DMS153 (cell line): ENCODE measurements at regions not wholly inside any gene's neighbourhood (a gene's known extent, or its start where the extent isn't known, plus 50 kb on each side); places are given as distances from the start of the nearest gene placed in this dataset.
"Not testable (repeated sequence)": the region's sequence is repeated elsewhere in the genome, so short reads cannot be mapped to it uniquely, and the experiment has no call there.

Experiments used
- DNase-seq: peaks from one replicate; lab custom pipeline; 2025; lab: John Stamatoyannopoulos, UW

GRCh38 chrX:40530509-40530908 is 50.3 kb upstream of the ATP6AP2 start:
- no peak for DNase-seq

- no peak for DNase-seq
These were observed 53.2 kb upstream of the ATP6AP2 start for GRCh38 chrX:40527543-40527942.

- no peak for DNase-seq
These were observed 54.4 kb upstream of the ATP6AP2 start for GRCh38 chrX:40526412-40526811.

- not testable (repeated sequence) for DNase-seq
These were observed 54.9 kb upstream of the ATP6AP2 start for GRCh38 chrX:40525901-40526300.

- DNase-seq: no peak
These were observed 56.3 kb upstream of the ATP6AP2 start for GRCh38 chrX:40524423-40524822.

GRCh38 chrX:40523852-40524251 is 56.9 kb upstream of the ATP6AP2 start:
- no peak for DNase-seq

GRCh38 chrX:40521868-40522450 is 58.8 kb upstream of the ATP6AP2 start:
- DNase-seq: no peak

GRCh38 chrX:40514376-40514775 is 66.4 kb upstream of the ATP6AP2 start:
- no peak for DNase-seq

- no peak for DNase-seq
These were observed 66.9 kb upstream of the ATP6AP2 start for GRCh38 chrX:40513835-40514234.

GRCh38 chrX:40513012-40513411 is 67.8 kb upstream of the ATP6AP2 start:
- no peak for DNase-seq

GRCh38 chrX:40511258-40511657 is 69.5 kb upstream of the ATP6AP2 start:
- DNase-seq: no peak

- no peak for DNase-seq
These were observed 72.2 kb upstream of the ATP6AP2 start for GRCh38 chrX:40508560-40508959.

GRCh38 chrX:40506201-40506985 is 74.4 kb upstream of the ATP6AP2 start:
- DNase-seq: no peak

GRCh38 chrX:40504801-40505605 is 75.8 kb upstream of the ATP6AP2 start:
- DNase-seq: no peak

GRCh38 chrX:40503094-40503493 is 77.7 kb upstream of the ATP6AP2 start:
- no peak for DNase-seq

GRCh38 chrX:40502688-40503087 is 78.1 kb upstream of the ATP6AP2 start:
- DNase-seq: no peak

- DNase-seq: no peak
These were observed 79.5 kb upstream of the ATP6AP2 start for GRCh38 chrX:40501164-40501855.

- no peak for DNase-seq
These were observed 84.0 kb upstream of the ATP6AP2 start for GRCh38 chrX:40496728-40497127.

- DNase-seq: no peak
These were observed 85.1 kb upstream of the ATP6AP2 start for GRCh38 chrX:40495659-40496058.

- DNase-seq: no peak
These were observed 86.8 kb upstream of the ATP6AP2 start for GRCh38 chrX:40494005-40494404.

- no peak for DNase-seq
These were observed 92.5 kb upstream of the ATP6AP2 start for GRCh38 chrX:40488296-40488695.

GRCh38 chrX:40485973-40486372 is 94.8 kb upstream of the ATP6AP2 start:
- DNase-seq: no peak
